Stomach (tissue), 8 donors: ENCODE measurements at regions not wholly inside any gene's neighbourhood (a gene's known extent, or its start where the extent isn't known, plus 50 kb on each side); places are given as distances from the start of the nearest gene placed in this dataset.
A peak's percentile ranks its signal among the peaks of the same experiment; 100 is the strongest.

Experiments used
- DNase-seq, 2 donors: peaks; one replicate each; pipeline versions ENCODE4 v3.0.0 to v3.0.0-alpha.2; 2013 to 2019
- H3K27ac ChIP-seq, 5 donors: fragments of 200-600 bp in 4 of 5; sonication (generic) in 4 of 5; one replicate each; pipeline ENCODE4 v1.5.1; 2013 to 2019; ENCODE audit warnings: mild to moderate bottlenecking in 1 of 5, moderate library complexity in 1 of 5
- H3K27me3 ChIP-seq, 3 donors: fragments of 200-600 bp; sonication (generic); one replicate each; pipeline ENCODE4 v1.5.1; 2017 to 2019; ENCODE audit warnings: mixed run types in 1 of 3
- H3K36me3 ChIP-seq, 4 donors: fragments of 200-600 bp; sonication (generic); 1 replicate in 3 of 4; 2 replicates in 1 of 4; pipeline ENCODE4 v1.5.1; 2016 to 2019
- H3K4me1 ChIP-seq, 4 donors: fragments of 200-600 bp; sonication (generic); one replicate each; pipeline ENCODE4 v1.5.1; 2016 to 2019
- H3K4me3 ChIP-seq, 4 donors: fragments of 200-600 bp; sonication (generic) in 3 of 4; one replicate each; pipeline ENCODE4 v1.5.1; 2016 to 2019; ENCODE audit warnings: mild to moderate bottlenecking in 1 of 4
- H3K9me3 ChIP-seq, 4 donors: fragments of 200-600 bp; sonication (generic); one replicate each; pipeline ENCODE4 v1.5.1; 2016 to 2019
- EP300 ChIP-seq: sonication (generic); formaldehyde crosslinking; IDR thresholded peaks from one replicate; pipeline ENCODE4 v1.6.1; 2017; ENCODE audit warnings: antibody characterized with exemption
- POLR2A ChIP-seq, 4 donors: fragments of 450-650 bp; IDR thresholded peaks; one replicate each; pipeline ENCODE4 v1.6.1; 2016; ENCODE audit warnings: antibody characterized with exemption in 4 of 4, control low read depth in 2 of 4, mild to moderate bottlenecking in 1 of 4, moderate library complexity in 1 of 4
- POLR2AphosphoS5 ChIP-seq, 3 donors: sonication (generic); formaldehyde crosslinking; IDR thresholded peaks; one replicate each; pipeline ENCODE4 v1.6.1; 2016; ENCODE audit warnings: antibody characterized with exemption in 3 of 3
- WGBS, 5 donors: extraction: QIAGEN DNeasy Blood & Tissue Kit in 3 of 5; methylation state at CpG; one replicate each; pipeline versions ENCODE4 v1.1.5 to v1.1.7; 2013 to 2018; 5-methylcytosine and 5-hydroxymethylcytosine counted together
- intact Hi-C: fragments of 100-400 bp; cut with DNase I; formaldehyde crosslinking; loops from one replicate; pipeline ENCODE4 v1.15.1; 2023; ENCODE audit warnings: low total_unique reads
- TF ChIP-seq, protein P1 (sequence below), 7 experiments: fragments of 450-650 bp in 4 of 7; fragments of 200-600 bp in 3 of 7; sonication (generic) in 3 of 7; IDR thresholded peaks; one replicate each; pipeline ENCODE4 v1.5.1; 2016 to 2019; ENCODE audit warnings: antibody characterized with exemption in 7 of 7, control low read depth in 2 of 7, mild to moderate bottlenecking in 1 of 7
- donor health status: healthy with polysubstance abuse.
- donor health status: Bipolar disorder and iron deficiency.
- donor health status: healthy.

DNA sequence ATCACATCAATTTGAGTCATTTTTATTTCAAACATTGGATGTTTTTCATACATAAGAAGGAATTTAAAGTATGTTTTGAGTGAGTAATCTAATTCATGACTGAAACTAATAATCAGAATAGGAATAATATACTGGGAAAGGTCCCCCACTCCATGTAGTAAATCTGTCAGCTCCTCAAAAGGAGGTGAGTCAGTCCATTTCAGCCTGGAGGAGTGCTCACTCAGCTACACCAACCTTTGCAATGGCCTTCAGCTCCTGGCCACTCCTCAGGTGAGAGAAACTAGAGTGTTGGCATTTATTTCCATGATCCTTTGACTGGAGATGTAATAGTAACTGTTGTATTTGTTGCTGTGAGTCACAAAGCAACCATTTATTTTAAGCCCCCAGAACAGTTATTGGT lies 744.9 kb upstream of the ARRDC4 start:
- H3K9me3 ChIP-seq, result no peaks in the 10 kb centered on the region
- no peak overlapping the region for H3K4me3 ChIP-seq
- DNase-seq, result no peak
- no peak overlapping the region for H3K27ac ChIP-seq
- no peaks in the 10 kb centered on the region for H3K27me3 ChIP-seq
- H3K4me1 ChIP-seq, result no peaks in the 10 kb centered on the region
- no peaks in the 10 kb centered on the region for H3K36me3 ChIP-seq
- intact Hi-C loops, result no loop called here
- TF ChIP-seq, protein P1, sequence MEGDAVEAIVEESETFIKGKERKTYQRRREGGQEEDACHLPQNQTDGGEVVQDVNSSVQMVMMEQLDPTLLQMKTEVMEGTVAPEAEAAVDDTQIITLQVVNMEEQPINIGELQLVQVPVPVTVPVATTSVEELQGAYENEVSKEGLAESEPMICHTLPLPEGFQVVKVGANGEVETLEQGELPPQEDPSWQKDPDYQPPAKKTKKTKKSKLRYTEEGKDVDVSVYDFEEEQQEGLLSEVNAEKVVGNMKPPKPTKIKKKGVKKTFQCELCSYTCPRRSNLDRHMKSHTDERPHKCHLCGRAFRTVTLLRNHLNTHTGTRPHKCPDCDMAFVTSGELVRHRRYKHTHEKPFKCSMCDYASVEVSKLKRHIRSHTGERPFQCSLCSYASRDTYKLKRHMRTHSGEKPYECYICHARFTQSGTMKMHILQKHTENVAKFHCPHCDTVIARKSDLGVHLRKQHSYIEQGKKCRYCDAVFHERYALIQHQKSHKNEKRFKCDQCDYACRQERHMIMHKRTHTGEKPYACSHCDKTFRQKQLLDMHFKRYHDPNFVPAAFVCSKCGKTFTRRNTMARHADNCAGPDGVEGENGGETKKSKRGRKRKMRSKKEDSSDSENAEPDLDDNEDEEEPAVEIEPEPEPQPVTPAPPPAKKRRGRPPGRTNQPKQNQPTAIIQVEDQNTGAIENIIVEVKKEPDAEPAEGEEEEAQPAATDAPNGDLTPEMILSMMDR (IDR thresholded peaks at IDR 0.05), result no peak
- TF ChIP-seq EP300 (no peak), POLR2A (IDR thresholded peaks at IDR 0.05) (no peak), POLR2AphosphoS5 (IDR thresholded peaks at IDR 0.05) (no peak)

DNA sequence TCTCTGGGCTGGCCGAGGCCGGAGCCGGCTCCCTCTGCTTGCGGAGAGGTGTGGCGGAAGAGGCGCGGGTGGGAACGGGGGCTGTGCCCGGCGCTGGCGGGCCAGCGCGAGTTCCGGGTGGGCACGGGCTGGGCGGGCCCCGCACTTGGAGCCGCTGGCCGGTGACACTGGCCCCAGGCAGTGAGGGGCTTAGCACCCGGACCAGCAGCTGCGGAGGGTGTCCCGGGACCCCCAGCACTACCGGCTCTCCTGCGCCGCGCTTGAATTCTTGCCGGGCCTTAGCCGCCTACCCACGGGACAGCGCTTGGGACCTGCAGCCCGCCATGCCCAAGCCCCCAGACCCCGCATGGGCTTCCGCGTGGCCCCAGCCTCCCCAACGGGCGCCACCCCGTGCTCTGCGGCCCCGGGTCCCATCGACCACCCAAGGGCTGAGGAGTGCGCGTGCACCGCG lies 736.3 kb upstream of the ARRDC4 start:
- DNase-seq, result no peak
- Histone ChIP-seq H3K4me3 (no peak overlapping the region), H3K27ac (no peak overlapping the region), H3K36me3 (no peaks in the 10 kb centered on the region), H3K27me3 (no peaks in the 10 kb centered on the region), H3K4me1 (no peaks in the 10 kb centered on the region), H3K9me3 (peaks cover 0 to 8% (median 3%) of the 10 kb centered on the region in 4 donors)
- TF ChIP-seq EP300 (no peak), POLR2AphosphoS5 (IDR thresholded peaks at IDR 0.05) (no peak), POLR2A (IDR thresholded peaks at IDR 0.05) (no peak)
- 95 to 99% (median 97%) methylated on average over 21 to 44 of the region's 44 CpGs for WGBS, 5 donors
- intact Hi-C loops, result no loop called here

DNA sequence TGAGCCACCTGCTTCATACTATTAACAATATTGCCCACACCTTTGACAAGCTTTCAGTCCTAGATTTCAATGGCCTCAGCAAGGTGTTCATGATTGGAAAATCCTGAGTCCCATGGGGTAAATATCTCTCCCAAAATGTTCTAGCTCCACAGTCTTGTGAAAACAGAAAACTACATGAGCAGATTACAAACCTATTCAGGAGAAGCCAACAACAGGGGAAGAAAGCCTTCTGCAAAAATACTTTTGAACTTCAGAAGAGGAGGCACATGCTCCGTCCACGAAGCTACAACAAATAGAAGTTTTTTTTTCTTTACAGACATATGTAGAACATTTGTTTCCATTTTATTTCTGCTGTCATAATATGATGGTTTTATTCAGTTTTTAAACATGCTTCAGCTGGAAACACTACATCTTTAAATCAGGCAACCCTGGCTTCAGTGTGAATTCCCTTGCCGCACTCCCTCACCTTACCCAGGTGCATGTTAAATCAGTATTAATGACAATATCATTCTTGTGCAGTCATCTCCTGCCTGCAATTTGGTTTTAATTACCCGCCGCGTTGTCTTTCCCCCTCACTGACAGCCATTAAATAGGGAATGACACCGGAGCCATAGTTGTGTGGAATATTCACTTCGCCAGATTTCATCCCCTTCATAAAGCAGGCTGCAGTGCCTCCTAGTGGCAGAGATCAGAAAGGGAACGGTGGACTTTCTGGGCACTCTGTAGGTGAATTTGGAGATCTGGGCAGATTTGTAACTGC lies 725.5 kb upstream of the ARRDC4 start:
- intact Hi-C loops, result no loop called here
- H3K4me1 ChIP-seq, result peaks cover 0 to 11% (median 4%) of the 10 kb centered on the region in 4 donors

DNA sequence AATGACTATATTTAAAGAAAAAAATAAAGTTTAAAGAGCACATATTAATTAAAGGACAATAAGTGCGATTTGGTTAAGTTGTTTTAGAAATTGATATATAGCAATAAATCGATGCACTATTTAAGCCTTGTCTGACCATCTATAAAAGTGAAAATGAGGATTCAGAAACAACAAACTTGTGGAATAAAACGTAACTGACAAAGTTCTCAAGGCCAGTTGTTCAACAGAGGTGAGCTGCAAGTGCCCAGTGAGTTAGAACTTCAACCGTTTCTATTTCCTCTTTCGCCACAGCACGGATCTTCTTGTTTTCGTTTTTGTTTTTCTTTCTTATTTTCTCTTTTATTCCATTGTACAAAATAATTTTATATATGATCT lies 724.9 kb upstream of the ARRDC4 start:
- no peak overlapping the region for H3K27ac ChIP-seq
- intact Hi-C loops, result no loop called here
- 35 to 47% (median 40%) methylated on average over 7 of the region's 7 CpGs for WGBS, 5 donors
- H3K27me3 ChIP-seq, result no peaks in the 10 kb centered on the region
- peaks cover 0 to 13% (median 4%) of the 10 kb centered on the region in 4 donors for H3K4me1 ChIP-seq
- H3K4me3 ChIP-seq, result peak overlapping the region in 3 of 4 donors; percentile 10 to 13 (median 12)
- TF ChIP-seq POLR2AphosphoS5 (IDR thresholded peaks at IDR 0.05) (no peak), EP300 (no peak), POLR2A (IDR thresholded peaks at IDR 0.05) (no peak)
- TF ChIP-seq, protein P1 (IDR thresholded peaks at IDR 0.05), result no peak
- H3K36me3 ChIP-seq, result no peaks in the 10 kb centered on the region
- no peaks in the 10 kb centered on the region for H3K9me3 ChIP-seq
- no peak for DNase-seq

More for the DNA sequence above, 725.5 kb upstream of the ARRDC4 start:
- Histone ChIP-seq H3K4me3 (peak overlapping the region in 3 of 4 donors; percentile 10 to 13 (median 12)), H3K27ac (no peak overlapping the region), H3K9me3 (no peaks in the 10 kb centered on the region), H3K36me3 (no peaks in the 10 kb centered on the region), H3K27me3 (no peaks in the 10 kb centered on the region)
- peak; percentile 64 to 84 for DNase-seq
- TF ChIP-seq, protein P1 (IDR thresholded peaks at IDR 0.05), result peak in 6 of 7 experiments; percentile 28 to 84 (median 80)
- TF ChIP-seq POLR2A (IDR thresholded peaks at IDR 0.05) (no peak), EP300 (no peak), POLR2AphosphoS5 (IDR thresholded peaks at IDR 0.05) (peak in 1 of 3 donors; percentile 36)
- WGBS, 5 donors, result 30 to 34% (median 32%) methylated on average over 9 of the region's 9 CpGs

DNA sequence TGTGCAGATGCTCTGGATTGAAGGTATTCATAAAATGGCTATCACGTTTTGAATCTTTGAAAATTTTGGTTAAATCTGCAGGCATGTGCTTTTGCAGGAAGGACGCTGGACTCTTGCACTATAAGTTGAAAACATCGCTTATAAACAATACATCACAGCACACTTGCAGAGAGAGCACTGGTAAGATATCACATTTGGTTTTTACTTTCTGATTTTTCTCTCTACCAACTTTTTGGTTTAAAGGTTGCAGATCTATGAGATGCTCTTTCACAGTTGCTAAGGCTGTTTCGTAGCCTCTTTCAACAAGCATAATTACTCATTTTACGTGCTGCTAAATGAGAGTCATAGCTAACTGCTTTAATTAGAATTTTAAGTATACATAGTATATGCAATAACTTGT lies 724.4 kb upstream of the ARRDC4 start:
- H3K27ac ChIP-seq, result no peak overlapping the region
- DNase-seq, result no peak
- no peak overlapping the region for H3K4me3 ChIP-seq
- intact Hi-C loops, result no loop called here
- peaks cover 0 to 13% (median 4%) of the 10 kb centered on the region in 4 donors for H3K4me1 ChIP-seq
- no peaks in the 10 kb centered on the region for H3K27me3 ChIP-seq
- H3K36me3 ChIP-seq, result no peaks in the 10 kb centered on the region
- H3K9me3 ChIP-seq, result no peaks in the 10 kb centered on the region
- TF ChIP-seq, protein P1 (IDR thresholded peaks at IDR 0.05), result no peak
- no peak for TF ChIP-seq EP300
- TF ChIP-seq POLR2A (IDR thresholded peaks at IDR 0.05), result no peak
- no peak for TF ChIP-seq POLR2AphosphoS5 (IDR thresholded peaks at IDR 0.05)
- WGBS, 5 donors, result 69 to 84% (median 80%) methylated on average over 5 of the region's 5 CpGs
